ENCODE measurements at regions not wholly inside any gene's neighbourhood (a gene's known extent, or its start where the extent isn't known, plus 50 kb on each side); places are given as distances from the start of the nearest gene placed in this dataset.
A peak's percentile ranks its signal among the peaks of the same experiment; 100 is the strongest.

- Histone ChIP-seq H3K9me3 (ENCODE audit: control insufficient read depth, insufficient read depth, low read depth, low read length) (no peaks in the 10 kb centered on the region), H3K4me3 (ENCODE audit: low read depth, low read length) (no peak overlapping the region), H3K27ac (ENCODE audit: extremely low read depth, low read depth, low read length) (no peak overlapping the region), H3K36me3 (ENCODE audit: control insufficient read depth in 2 of 2, insufficient read depth in 1 of 2, low read length in 2 of 2) (no peaks in the 10 kb centered on the region), H3K4me1 (ENCODE audit: control insufficient read depth, insufficient read depth, low read length) (peaks cover 14% of the 10 kb centered on the region)
- CTCF ChIA-PET = interaction anchor here (0.7 kb wide), 1 partner anchor 87 kb away, joined by 3 read pairs; no protein-coding TSS in a partner anchor
- POLR2A ChIA-PET = no interaction called here
- TF ChIP-seq ZNF585B (tag by site-specific recombination; IDR thresholded peaks at IDR 0.05) = 0 out of 2 replicates have a peak, but pooled peaks have one; percentile 31
- no peak for TF ChIP-seq ZNF366 (tag by site-specific recombination; conservative IDR thresholded peaks at IDR 0.05)
Measured at GRCh38 chr13:50195045-50195444, 179.8 kb downstream of the KCNRG start.

GRCh38 chr13:50196118-50196517 lies 180.9 kb downstream of the KCNRG start:
- CTCF ChIA-PET = no interaction called here

GRCh38 chr13:50197705-50198104 lies 182.5 kb downstream of the KCNRG start:
- POLR2A ChIA-PET = no interaction called here
- peak; percentile 92 for TF ChIP-seq SCRT2 (tag by site-specific recombination; IDR thresholded peaks at IDR 0.05)
- peak; percentile 97 for TF ChIP-seq ZIC2 (tag by site-specific recombination; IDR thresholded peaks at IDR 0.05)
- peak; percentile 81 for TF ChIP-seq ZNF558 (tag by site-specific recombination; IDR thresholded peaks at IDR 0.05)
- peak; percentile 44; the same call in 1 of the 2 replicates for TF ChIP-seq INSM2 (tag by site-specific recombination; IDR thresholded peaks at IDR 0.05)
- TF ChIP-seq ZNF366 (tag by site-specific recombination; conservative IDR thresholded peaks at IDR 0.05) = 0 out of 2 replicates have a peak, but pooled peaks have one; percentile 12
- TF ChIP-seq PRDM6 (tag by site-specific recombination; IDR thresholded peaks at IDR 0.05) = 0 out of 2 replicates have a peak, but pooled peaks have one; percentile 22
- peak; percentile 50; the same call in 1 of the 2 replicates for TF ChIP-seq ZSCAN4 (tag by site-specific recombination; IDR thresholded peaks at IDR 0.05)
- no peak for TF ChIP-seq ZNF677 (tag by site-specific recombination; IDR thresholded peaks at IDR 0.05)
- TF ChIP-seq ZNF274 (IDR thresholded peaks at IDR 0.05; ENCODE audit: low read length) = no peak
- TF ChIP-seq ZNF274 (tag by site-specific recombination; IDR thresholded peaks at IDR 0.05; ENCODE audit: borderline replicate concordance) = no peak
- 0 out of 2 replicates have a peak, but pooled peaks have one; percentile 26 for TF ChIP-seq ZNF394 (tag by site-specific recombination; IDR thresholded peaks at IDR 0.05; ENCODE audit: borderline replicate concordance)
- TF ChIP-seq ZNF362 (tag by site-specific recombination; IDR thresholded peaks at IDR 0.05) = 0 out of 2 replicates have a peak, but pooled peaks have one; percentile 59
- peak; percentile 53; the same call in 1 of the 2 replicates for TF ChIP-seq ATF2 (tag by site-specific recombination; IDR thresholded peaks at IDR 0.05; ENCODE audit: low read depth)
- TF ChIP-seq ZNF335 (tag by site-specific recombination; conservative IDR thresholded peaks at IDR 0.05) = peak; percentile 26; the same call in 1 of the 2 replicates
- TF ChIP-seq ZBTB1 (tag by site-specific recombination; IDR thresholded peaks at IDR 0.05) = no peak
- TF ChIP-seq ZNF398 (tag by site-specific recombination; IDR thresholded peaks at IDR 0.05) = no peak
- no peak for TF ChIP-seq ZNF416 (tag by site-specific recombination; IDR thresholded peaks at IDR 0.05)
- TF ChIP-seq ZNF24 (tag by site-specific recombination; IDR thresholded peaks at IDR 0.05) = peak; percentile 71
- no peak for TF ChIP-seq ZNF501 (tag by site-specific recombination; IDR thresholded peaks at IDR 0.05)
- TF ChIP-seq ZNF560 (tag by site-specific recombination; IDR thresholded peaks at IDR 0.05; ENCODE audit: borderline replicate concordance) = no peak

More at GRCh38 chr13:50196118-50196517, 180.9 kb downstream of the KCNRG start:
- no peaks in the 10 kb centered on the region for H3K36me3 ChIP-seq (ENCODE audit: control insufficient read depth in 2 of 2, insufficient read depth in 1 of 2, low read length in 2 of 2)
- H3K9me3 ChIP-seq (ENCODE audit: control insufficient read depth, insufficient read depth, low read depth, low read length) = no peaks in the 10 kb centered on the region
- H3K4me3 ChIP-seq (ENCODE audit: low read depth, low read length) = no peak overlapping the region
- POLR2A ChIA-PET = no interaction called here
- peaks cover 21% of the 10 kb centered on the region for H3K4me1 ChIP-seq (ENCODE audit: control insufficient read depth, insufficient read depth, low read length)
- H3K27ac ChIP-seq (ENCODE audit: extremely low read depth, low read depth, low read length) = no peak overlapping the region
- TF ChIP-seq ZNF121 (tag by site-specific recombination; IDR thresholded peaks at IDR 0.05) = peak; percentile 71; the same call in 1 of the 2 replicates
- no peak for TF ChIP-seq ZNF404 (tag by site-specific recombination; IDR thresholded peaks at IDR 0.05)

More at GRCh38 chr13:50197705-50198104, 182.5 kb downstream of the KCNRG start:
- H3K9me3 ChIP-seq (ENCODE audit: control insufficient read depth, insufficient read depth, low read depth, low read length) = no peaks in the 10 kb centered on the region
- CTCF ChIA-PET = no interaction called here
- H3K27ac ChIP-seq (ENCODE audit: extremely low read depth, low read depth, low read length) = no peak overlapping the region
- no peaks in the 10 kb centered on the region for H3K36me3 ChIP-seq (ENCODE audit: control insufficient read depth in 2 of 2, insufficient read depth in 1 of 2, low read length in 2 of 2)
- H3K4me3 ChIP-seq (ENCODE audit: low read depth, low read length) = no peak overlapping the region
- H3K4me1 ChIP-seq (ENCODE audit: control insufficient read depth, insufficient read depth, low read length) = peaks cover 16% of the 10 kb centered on the region

Measured in HEK293 (cell line).